ENCODE measurements at regions not wholly inside any gene's neighbourhood (a gene's known extent, or its start where the extent isn't known, plus 50 kb on each side); places are given as distances from the start of the nearest gene placed in this dataset.
"Not testable (repeated sequence)": the region's sequence is repeated elsewhere in the genome, so short reads cannot be mapped to it uniquely, and the experiment has no call there.

- no peak for ATAC-seq
Observed at GRCh38 chr1:81314513-81315233, 486.1 kb upstream of the ADGRL2 start.

- no peak for ATAC-seq
Observed at GRCh38 chr1:81313289-81313688, 487.4 kb upstream of the ADGRL2 start.

DNA sequence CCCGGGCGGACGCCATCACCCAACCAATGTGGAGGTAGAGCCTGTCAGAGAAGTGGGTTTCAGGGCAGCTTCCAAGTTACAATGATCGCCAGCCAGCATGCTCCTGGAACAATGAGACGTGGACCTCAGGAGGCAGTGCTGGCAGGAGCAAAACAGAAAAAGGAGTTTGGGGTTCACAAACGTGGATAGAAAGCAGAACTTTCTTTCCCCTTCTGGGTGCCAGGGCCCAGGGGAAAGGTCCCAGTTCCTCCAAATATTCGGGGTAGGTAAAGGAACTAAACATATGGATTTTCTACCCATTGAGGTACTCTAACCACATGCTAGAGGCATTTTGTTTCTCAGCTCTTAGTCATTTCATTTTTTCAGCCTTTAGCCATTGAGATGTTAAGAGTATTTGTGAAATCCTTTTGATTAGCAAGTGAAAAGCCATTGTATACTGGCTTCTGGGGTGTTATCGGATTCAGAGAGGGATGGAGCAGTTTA is 488.4 kb upstream of the ADGRL2 start:
- ATAC-seq = no peak

DNA sequence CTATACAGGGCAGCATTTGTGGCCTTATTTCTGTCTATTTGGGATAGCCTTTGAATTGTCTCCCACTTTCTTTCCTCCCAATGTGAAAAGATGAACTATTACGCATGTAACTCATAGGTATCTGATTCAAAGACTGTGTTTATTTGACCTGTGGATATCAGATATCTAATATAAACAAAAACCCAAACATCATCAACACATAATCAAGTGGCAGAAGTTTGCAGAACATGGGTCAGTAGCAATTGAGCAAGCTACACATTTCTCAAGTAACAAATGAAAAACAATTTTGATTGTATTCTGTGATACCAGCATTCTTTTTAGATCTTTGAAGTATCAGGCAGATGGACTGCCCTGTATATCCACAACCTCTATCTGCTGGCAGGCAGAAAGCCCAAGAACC is 490.5 kb upstream of the ADGRL2 start:
- ATAC-seq = no peak

DNA sequence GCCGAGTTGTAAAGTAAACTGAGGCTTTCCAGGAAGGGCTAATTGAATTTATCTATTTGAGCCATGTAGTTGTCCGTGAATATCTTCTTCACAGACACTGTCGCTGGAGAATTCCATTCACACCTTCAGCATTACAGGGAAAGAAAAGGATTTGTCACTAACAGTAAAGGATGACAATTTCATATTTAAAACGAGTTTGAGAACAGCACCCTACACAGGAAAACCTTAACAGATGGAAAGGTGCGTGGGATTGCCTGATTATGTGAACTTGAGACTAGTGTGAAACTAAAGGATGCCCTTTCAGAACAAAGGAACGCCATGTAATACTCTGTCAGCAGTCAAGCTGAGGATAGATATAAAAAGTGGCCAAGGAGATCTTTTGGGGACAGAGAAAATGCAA is 492.5 kb upstream of the ADGRL2 start:
- no peak for ATAC-seq

GRCh38 chr1:81307786-81308185 is 492.9 kb upstream of the ADGRL2 start:
- no peak for ATAC-seq

DNA sequence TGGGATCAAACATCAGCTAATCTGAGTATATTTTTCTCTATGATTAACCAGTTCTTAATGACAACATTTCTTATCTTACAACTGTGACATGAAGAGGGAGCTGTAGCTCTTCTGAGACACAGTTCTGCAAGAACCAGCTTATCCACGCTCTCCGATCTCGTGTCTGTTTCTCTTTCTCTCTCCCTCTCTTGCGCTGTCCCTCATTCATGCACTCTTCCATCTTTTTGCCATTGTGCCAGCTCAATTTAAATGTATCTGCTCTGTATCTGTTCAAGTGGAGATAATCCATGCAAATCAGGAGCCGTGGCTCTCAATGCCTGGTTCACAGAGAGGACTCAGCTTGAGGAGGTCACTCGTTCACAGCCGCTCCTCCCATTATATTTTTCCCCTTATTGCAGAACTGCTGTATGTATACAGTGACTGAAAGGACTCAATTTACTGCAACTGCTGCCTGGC is 494.7 kb upstream of the ADGRL2 start:
- ATAC-seq = no peak

- no peak for ATAC-seq
Observed at GRCh38 chr1:81304187-81304586, 496.5 kb upstream of the ADGRL2 start.

GRCh38 chr1:81299892-81300291 is 500.8 kb upstream of the ADGRL2 start:
- ATAC-seq = no peak

DNA sequence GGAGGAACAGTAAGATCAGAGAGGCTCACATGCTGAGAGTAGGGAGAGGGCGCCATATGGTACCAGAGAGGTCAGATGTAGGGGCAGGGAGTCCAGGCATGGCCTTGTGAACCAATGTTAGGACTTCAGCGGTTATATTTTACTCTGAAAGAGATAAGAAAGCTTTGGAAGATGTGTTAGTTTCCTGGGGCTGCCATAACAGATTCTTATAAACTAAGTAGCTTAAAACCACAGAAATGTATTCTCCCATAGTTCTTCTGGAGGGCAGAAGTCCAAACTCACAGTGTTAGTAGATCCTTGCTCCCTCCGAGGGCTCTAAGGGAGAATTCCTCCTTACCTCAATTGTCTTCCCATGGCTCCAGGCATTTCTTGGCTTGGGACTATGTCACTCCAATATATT is 502.5 kb upstream of the ADGRL2 start:
- no peak for ATAC-seq

GRCh38 chr1:81296601-81297000 is 504.1 kb upstream of the ADGRL2 start:
- no peak for ATAC-seq

GRCh38 chr1:81290326-81290725 is 510.4 kb upstream of the ADGRL2 start:
- no peak for ATAC-seq

DNA sequence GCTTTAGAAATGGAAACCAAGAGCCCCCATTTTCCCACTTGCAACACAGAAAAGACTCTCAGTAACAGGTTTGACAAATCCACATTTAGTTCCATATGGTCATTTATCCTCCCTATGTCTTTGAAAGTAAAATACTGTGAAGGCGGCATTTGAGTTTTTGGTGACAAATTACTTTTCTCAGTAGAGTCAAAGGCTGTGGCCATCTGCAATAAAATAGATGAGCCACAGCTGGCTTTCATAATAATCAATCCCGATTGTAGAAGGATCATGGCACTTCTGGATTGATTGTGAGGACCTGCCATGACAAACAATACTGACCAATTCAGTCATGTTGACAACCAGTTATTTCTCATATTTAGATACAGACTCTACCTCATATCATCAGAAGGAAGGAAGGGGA is 512.0 kb upstream of the ADGRL2 start:
- no peak for ATAC-seq

DNA sequence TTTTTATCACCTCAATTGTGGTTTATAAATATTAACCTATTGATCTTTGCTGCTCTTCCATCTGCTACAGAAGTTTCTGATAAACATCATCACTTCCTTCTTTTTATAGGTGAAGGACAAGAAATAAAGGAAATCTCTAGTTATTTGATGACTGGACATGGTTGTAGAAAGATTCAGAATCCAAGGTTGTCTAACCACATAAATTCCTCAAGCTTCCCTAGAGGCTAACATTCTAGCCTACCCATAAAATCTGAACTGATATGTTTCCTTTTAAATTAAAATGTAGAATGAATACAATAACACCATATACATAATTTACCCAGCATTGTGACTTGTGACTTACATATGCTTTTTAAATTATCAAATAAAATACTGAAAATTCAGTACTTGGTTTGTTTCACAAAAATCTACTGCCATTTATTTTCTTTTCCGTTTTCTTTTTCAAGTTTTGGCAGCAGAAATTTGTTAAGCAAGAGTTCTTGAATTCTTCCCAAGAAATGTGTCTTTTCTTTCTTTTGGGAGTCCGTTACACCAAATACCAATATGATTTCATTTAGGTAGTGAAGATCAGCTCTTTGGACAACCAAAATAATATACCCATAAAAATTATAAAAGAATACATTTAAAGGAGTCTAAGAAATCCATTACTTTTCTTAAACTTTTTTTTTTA is 513.2 kb upstream of the ADGRL2 start:
- ATAC-seq = no peak

GRCh38 chr1:81270051-81270450 is 530.7 kb upstream of the ADGRL2 start:
- no peak for ATAC-seq

- ATAC-seq = no peak
Observed at GRCh38 chr1:81264976-81265375, 535.8 kb upstream of the ADGRL2 start.

- no peak for ATAC-seq
Observed at GRCh38 chr1:81259625-81260411, 540.9 kb upstream of the ADGRL2 start.

DNA sequence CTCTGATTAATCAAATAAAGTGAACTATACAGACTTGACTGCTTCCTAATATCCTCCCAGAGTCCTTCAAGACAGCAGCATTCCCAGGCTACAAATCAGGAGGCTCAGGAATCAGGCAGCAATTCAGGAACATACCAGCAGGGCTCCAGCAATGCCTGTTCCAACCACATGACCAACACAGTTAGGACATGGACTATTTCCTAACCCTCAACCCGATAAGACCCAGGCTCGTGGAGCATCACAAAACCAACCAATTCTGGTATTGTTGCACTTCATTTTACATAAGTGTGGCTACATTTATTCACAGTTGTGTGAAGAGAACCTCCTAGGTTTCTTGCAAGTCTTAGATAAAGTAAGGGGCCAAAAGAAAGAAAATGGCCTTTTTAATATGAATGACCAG is 546.2 kb upstream of the ADGRL2 start:
- no peak for ATAC-seq

DNA sequence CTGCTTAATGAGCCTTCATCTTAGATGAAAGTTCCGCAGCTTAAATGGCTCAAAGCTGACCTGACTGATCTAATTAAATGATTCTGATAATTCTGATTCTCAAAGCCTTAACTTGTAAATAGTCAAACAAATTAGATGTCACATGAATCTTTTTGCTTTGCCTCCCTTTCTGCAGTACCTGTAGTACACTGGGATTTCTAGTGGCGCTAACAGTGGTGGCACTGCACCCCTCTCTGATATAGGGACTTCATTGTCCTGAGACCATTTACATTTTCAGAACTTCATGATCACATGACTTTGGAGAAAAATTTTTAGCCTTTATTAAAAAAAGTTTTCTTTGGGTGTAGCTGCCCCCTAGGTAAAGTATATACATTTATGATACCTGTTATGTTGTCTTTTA is 546.7 kb upstream of the ADGRL2 start:
- no peak for ATAC-seq

DNA sequence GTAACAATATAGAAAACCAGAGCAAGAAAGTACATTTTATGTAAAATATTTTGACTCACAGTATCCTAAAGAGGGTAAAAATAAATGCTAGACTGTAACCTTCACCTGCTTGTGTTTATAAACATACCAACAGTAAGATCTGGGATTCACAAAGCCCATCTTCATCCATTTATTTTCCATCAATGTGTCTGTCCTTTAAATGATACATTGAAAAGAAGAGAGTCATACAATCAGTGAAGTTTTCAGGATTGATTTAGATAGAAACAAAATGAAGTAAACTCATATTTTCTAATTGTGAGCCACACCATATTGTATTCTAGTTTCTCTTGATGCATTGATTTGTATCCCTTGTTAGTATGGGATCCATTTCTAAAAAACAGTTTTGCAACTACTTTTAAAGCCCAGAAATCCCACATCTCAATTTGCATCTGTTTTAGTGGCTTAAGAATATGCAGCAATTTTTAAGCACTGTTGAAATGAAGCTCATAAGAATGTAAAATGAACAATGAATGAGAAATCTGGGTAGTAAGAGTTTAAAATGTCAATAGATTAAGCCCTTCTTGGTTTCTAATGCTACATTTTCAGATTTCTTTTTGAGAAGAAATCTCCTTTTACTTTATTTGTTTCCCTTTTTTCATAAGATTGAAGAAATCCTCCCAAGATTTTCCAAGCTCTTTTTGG is 548.1 kb upstream of the ADGRL2 start:
- no peak for ATAC-seq

GRCh38 chr1:81250825-81251224 is 549.9 kb upstream of the ADGRL2 start:
- ATAC-seq = not testable (repeated sequence)

GRCh38 chr1:81245084-81245715 is 555.5 kb upstream of the ADGRL2 start:
- ATAC-seq = not testable (repeated sequence)
